ENCODE measurements at regions not wholly inside any gene's neighbourhood (a gene's known extent, or its start where the extent isn't known, plus 50 kb on each side); places are given as distances from the start of the nearest gene placed in this dataset.

DNA sequence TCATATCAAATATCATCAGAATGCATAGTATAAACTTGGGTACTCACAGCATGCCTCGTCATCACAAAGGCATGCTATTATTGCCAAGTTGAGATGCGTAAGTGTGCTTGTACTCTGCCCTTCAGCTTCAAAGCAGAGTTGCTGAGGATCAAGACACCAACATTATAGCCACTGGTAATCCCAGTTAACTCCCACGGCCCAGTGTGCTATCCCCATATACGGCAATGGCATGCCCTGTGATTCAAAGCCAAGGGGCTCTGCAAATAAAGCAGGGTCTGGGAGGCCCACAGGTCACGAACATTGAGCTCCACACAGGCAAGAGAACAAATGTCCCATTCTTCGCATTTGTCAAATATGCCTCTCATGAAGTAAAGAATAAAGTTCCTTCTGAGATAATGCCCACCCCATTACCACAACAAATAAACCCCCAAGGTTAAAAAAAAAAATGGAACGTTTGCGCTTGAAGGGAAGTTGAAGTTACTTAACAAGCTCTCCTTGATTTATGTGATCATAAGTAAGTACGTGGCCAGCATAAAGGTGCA lies 298.1 kb upstream of the NECTIN3 start:
- no peak for DNase-seq

DNA sequence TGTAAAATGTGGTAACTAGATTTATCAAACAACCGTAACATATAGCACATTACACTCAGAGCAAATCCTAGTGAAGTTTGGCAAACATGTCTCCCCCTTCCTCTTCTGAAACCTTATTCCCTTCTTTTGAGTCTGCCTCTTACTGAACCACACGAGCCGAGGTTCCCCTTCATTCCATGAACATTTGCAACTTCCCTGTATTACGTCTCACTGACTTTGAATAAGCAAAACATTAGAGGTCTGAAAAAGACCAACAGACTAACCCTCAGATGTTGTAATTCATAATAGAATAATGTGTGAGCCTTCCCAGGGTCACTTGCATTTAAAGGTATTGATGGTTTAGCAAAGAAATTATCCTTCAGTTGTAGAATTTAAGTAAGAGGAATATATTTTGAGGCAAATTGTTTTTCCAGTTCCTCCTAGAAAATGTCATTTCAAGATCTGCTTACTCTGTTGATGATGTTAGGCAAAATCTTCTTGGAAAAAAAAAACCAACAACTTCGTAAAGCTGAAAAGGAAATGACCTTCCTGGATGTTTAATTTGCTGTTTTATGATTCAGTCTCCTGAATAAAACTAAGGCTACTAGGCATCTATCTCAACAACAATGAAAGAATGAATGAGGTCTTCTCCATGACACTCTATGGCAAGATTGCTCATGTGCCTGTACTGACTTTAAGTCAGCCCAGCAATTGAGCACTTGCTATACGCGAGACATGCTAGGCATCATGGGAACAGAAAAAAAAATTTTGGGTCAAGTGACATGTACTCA lies 296.9 kb upstream of the NECTIN3 start:
- no peak for DNase-seq

- DNase-seq: no peak
These were observed 292.0 kb upstream of the NECTIN3 start for GRCh38 chr3:110779581-110779980.

DNA sequence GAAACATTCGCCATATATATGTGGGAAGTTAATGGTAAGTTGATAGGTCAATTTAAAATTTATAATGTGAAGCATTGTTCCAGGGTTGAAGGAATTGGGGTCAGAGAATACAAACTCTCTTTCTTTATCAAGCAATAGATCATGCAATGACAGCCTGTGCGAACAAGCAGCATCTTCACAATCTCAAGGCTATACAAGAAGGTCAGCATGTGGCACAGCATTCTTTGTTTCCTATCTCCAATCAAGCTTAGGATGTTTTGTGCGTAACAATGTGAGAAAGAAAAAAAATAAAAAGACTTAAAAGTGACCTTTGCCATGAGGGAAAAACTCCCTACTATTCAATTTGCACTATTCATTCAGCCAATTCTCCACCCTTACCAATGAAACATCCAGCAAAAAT lies 288.1 kb upstream of the NECTIN3 start:
- DNase-seq: no peak

GRCh38 chr3:110788794-110789193 lies 282.8 kb upstream of the NECTIN3 start:
- no peak for DNase-seq

GRCh38 chr3:110789315-110789714 lies 282.3 kb upstream of the NECTIN3 start:
- DNase-seq: no peak

DNA sequence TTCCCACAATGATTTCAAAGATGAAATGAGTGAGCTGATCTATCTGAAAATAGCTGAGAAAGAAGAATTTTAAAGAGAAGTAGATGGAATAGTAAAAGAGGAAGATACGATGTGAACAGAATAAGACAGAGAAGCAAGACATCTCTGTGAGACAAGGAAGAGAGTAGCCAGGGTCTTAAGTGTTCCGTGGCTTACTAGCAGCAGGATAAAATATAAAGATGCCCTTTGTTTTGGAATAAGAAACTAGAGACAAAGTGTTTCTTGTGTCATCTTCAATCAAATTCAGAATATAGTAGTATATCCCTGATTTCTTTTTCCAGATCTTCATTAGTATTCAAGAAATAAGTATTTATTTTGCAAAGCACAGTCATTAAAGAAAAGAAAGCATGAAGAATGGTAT lies 281.0 kb upstream of the NECTIN3 start:
- DNase-seq: no peak

GRCh38 chr3:110791995-110792686 lies 279.5 kb upstream of the NECTIN3 start:
- DNase-seq: no peak

DNA sequence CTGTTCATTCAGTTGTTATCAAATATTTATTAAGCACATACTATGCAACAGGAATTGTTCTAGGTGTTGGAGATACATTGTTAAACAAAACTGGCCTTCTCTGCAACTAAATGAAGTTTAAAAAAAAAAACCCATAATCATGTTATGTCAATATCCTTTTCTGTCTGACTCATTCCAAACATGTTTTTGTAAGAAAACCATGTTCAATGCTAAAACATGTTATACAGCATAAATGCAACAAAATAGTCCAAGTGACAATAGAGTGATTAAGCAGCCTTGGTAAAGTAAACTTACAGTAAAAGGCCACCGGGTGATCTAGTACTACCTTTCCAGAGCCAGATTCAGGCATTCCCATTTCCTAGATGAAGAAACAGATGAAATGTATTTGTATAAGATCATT lies 278.0 kb upstream of the NECTIN3 start:
- no peak for DNase-seq

DNA sequence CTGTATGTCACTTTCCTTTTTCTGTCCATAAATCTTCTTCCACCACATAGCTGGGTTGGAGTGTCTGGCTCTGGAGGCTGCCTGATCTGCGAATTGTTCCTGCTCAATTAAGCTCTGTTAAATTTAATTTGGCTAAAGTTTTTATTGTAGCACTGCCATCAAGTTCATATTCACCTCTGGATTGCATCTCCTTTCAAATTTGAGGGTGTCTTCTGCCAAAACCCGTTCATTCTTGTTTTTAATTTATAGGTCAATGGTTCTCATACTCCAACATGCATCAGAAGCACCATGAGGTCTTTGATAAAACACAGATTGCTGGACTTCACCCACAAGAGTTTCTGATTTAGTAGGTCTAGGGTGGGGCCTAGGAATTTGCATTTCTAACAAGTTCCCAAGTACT lies 276.5 kb upstream of the NECTIN3 start:
- no peak for DNase-seq

DNA sequence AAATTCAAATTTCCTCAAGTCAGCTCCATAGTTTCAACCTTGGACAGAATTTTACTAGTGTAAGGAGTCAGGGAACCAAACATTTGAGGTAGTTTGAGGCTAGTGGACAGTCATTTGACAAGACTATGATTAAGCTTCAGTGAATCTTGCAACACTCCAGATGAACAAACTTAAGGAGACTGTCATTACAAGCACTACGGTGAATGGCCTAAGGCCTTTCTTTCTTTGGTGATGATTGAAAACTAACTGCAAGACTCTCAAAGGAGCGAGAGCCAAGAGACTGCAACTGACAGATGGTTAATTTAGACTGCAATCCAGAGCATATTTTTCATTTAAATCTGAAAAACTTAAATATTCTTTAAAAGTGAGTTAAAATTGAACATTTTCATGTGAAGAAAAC lies 272.3 kb upstream of the NECTIN3 start:
- DNase-seq: no peak

- no peak for DNase-seq
These were observed 266.8 kb upstream of the NECTIN3 start for GRCh38 chr3:110804856-110805255.

DNA sequence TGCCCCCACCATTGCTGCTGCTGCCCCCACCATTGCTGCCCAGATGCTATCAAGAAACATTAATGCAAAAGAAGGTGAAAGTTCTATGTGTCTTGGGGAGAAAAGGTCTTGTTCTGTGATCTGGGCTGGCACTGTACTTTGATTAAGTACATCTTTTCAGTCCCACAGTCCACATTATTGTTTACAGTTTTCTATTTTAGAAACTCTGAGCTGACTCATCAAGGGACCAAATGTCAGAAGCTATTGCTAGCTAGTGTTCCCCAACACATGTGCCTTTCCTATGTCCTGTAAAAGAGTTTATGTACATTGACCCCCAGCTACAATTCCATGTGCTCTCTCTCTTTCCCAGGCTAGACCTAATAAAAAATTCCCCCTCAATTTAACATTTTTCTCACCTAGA lies 264.7 kb upstream of the NECTIN3 start:
- DNase-seq: no peak

GRCh38 chr3:110808630-110809029 lies 263.0 kb upstream of the NECTIN3 start:
- no peak for DNase-seq

- no peak for DNase-seq
These were observed 261.3 kb upstream of the NECTIN3 start for GRCh38 chr3:110810356-110810755.

DNA sequence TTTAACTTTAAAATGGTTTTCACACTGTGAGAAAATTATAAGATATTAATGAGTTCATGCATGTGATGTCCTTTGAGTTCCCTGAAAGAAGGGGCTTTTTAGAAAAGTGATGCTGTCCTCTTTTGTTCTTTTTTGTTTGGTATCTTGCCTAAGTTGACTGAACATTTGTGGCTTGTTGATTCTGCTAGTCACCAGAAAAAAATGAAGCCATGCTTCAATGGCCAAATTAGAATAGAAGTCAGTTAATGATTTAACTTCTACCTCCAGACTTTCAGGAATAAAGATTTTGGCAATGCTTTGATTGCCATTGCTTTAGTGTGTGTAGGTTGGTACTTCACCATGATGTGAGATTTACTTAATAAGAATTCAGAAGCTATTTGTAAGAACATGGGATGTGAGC lies 260.6 kb upstream of the NECTIN3 start:
- no peak for DNase-seq

GRCh38 chr3:110813541-110813940 lies 258.1 kb upstream of the NECTIN3 start:
- no peak for DNase-seq

DNA sequence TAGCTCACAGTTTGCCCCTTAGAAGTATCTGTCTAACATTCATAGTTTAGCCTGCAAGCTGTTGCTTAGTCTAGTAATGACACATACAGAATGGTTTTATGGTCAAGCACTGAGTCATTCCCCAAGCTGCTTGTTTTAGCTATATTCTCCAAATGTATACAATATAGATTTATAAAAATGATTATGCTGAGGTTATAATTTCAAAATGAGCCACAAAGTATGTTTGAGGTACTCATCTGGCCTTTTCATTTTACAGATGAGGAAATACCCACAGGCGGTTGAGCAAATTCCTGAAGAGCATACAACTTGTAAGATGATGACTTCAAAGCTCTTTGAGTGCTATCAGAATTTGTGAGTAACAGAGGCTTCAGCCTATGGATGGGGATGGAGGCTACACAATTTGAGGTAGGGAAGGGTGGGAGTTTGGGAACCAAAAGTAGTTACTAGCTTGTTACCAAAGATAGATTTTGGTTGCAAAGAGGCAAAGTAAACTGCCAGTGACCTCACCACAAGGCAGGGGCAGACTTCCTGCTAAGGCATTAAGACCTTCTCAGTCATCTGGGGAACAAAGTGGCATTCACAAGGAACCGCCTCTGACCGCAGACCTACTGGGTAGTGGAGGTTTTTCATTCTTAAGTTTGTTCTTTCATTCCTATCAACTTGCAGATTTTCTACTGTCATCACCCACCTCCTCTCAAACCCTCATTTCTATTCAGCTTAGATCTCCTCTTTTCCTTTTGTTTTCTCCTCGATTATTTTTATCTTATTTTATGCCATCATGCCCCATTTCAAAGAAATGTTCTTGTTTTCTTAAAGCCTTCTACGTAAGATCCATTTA lies 257.2 kb upstream of the NECTIN3 start:
- no peak for DNase-seq

- DNase-seq: no peak
These were observed 256.5 kb upstream of the NECTIN3 start for GRCh38 chr3:110815008-110815583.

- no peak for DNase-seq
These were observed 255.6 kb upstream of the NECTIN3 start for GRCh38 chr3:110816008-110816407.

GRCh38 chr3:110821586-110821985 lies 250.0 kb upstream of the NECTIN3 start:
- no peak for DNase-seq

DNA sequence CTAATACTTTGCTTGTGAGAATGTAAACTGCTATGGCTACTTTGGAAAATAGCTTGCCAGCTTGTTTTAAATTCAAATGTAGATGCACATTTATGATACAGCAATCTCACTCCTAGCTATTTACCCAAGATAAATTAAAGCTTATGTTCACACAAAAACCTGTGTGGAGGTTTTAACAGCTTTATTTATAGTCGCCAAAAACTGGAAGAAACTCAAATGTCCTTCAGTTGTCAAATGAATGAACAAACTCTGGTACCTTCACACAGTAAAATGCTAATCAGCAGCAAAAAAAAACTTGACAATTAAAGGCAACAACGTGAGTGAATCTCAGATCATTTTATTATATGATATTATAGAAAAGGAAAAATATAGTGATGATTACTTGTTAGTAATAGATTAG lies 248.6 kb upstream of the NECTIN3 start:
- no peak for DNase-seq

- DNase-seq: no peak
These were observed 224.6 kb upstream of the NECTIN3 start for GRCh38 chr3:110846971-110847370.

Measured in suppressor macrophage (primary cell).